Psoas muscle (tissue), 7 donors: ENCODE measurements at regions not wholly inside any gene's neighbourhood (a gene's known extent, or its start where the extent isn't known, plus 50 kb on each side); places are given as distances from the start of the nearest gene placed in this dataset.

ENCODE experiments used
- ATAC-seq, 4 donors: fragments of 200-7000 bp; cut with Tn5 transposase; one replicate each; pipeline ENCODE4 v1.9.1; 2020; ENCODE audit warnings: moderate library complexity in 3 of 4, mild to moderate bottlenecking in 2 of 4
- DNase-seq, 2 donors: peaks; one replicate each; pipeline ENCODE4 v3.0.0-alpha.2; 2020
- H3K27ac ChIP-seq: fragments of 200-600 bp; one replicate; pipeline ENCODE4 v1.8.0; 2022
- H3K27me3 ChIP-seq, 3 donors: fragments of 200-600 bp in 1 of 3; one replicate each; pipeline versions ENCODE4 v1.6.1 to v1.8.0; 2013 to 2022; ENCODE audit warnings: low read length in 2 of 3, mild to moderate bottlenecking in 2 of 3, moderate library complexity in 1 of 3; ENCODE audit not compliant: insufficient read depth in 3 of 3
- H3K36me3 ChIP-seq, 2 donors: fragments of 200-600 bp in 1 of 2; one replicate each; pipeline versions ENCODE4 v1.6.1 to v1.8.0; 2013 to 2022; ENCODE audit warnings: low read depth in 1 of 2, mild to moderate bottlenecking in 1 of 2, moderate library complexity in 1 of 2; ENCODE audit not compliant: insufficient read depth in 1 of 2
- H3K4me1 ChIP-seq: fragments of 200-600 bp; one replicate; pipeline ENCODE4 v1.8.0; 2022
- H3K4me3 ChIP-seq: fragments of 200-600 bp; one replicate; pipeline ENCODE4 v1.8.0; 2022; ENCODE audit warnings: mild to moderate bottlenecking
- H3K9me3 ChIP-seq: fragments of 200-600 bp; one replicate; pipeline ENCODE4 v1.8.0; 2022
- WGBS, 3 donors: extraction: QIAGEN DNeasy Blood & Tissue Kit; methylation state at CpG; one replicate each; pipeline versions ENCODE4 v1.1.6 to v1.1.7; 2013; 5-methylcytosine and 5-hydroxymethylcytosine counted together
- intact Hi-C, 2 donors: fragments of 100-400 bp; cut with DNase I; formaldehyde crosslinking; loops; one replicate each; pipeline versions ENCODE4 v1.11.0 to v1.14.2; 2022
- TF ChIP-seq, protein P1 (sequence below): fragments of 200-600 bp; IDR thresholded peaks from one replicate; pipeline ENCODE4 v1.8.0; 2022; ENCODE audit warnings: antibody characterized with exemption
- donor health status: healthy with polysubstance abuse.
- donor health status: DM: no; HTN: no; CAD: no; lungs with moderate emphysema.
- donor health status: Bipolar disorder and iron deficiency.
- donor health status: healthy.
- donor health status: DM: yes; HTN: yes; CAD: no.
- donor health status: DM: no; HTN: no; CAD: no.
- donor health status: DM: yes; HTN: yes; CAD: no.

- Histone ChIP-seq H3K36me3 (no peaks in the 10 kb centered on the region), H3K27me3 (no peaks in the 10 kb centered on the region), H3K27ac (no peak overlapping the region), H3K9me3 (no peaks in the 10 kb centered on the region), H3K4me3 (no peak overlapping the region), H3K4me1 (no peaks in the 10 kb centered on the region)
- TF ChIP-seq, protein P1, sequence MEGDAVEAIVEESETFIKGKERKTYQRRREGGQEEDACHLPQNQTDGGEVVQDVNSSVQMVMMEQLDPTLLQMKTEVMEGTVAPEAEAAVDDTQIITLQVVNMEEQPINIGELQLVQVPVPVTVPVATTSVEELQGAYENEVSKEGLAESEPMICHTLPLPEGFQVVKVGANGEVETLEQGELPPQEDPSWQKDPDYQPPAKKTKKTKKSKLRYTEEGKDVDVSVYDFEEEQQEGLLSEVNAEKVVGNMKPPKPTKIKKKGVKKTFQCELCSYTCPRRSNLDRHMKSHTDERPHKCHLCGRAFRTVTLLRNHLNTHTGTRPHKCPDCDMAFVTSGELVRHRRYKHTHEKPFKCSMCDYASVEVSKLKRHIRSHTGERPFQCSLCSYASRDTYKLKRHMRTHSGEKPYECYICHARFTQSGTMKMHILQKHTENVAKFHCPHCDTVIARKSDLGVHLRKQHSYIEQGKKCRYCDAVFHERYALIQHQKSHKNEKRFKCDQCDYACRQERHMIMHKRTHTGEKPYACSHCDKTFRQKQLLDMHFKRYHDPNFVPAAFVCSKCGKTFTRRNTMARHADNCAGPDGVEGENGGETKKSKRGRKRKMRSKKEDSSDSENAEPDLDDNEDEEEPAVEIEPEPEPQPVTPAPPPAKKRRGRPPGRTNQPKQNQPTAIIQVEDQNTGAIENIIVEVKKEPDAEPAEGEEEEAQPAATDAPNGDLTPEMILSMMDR, result no peak
- 90 to 96% (median 93%) methylated on average over 5 of the region's 5 CpGs for WGBS, 3 donors
- DNase-seq, result no peak
- no peak for ATAC-seq
- intact Hi-C loops, result no loop called here
These were observed 108.0 kb downstream of the DUSP10 start for GRCh38 chr1:221633841-221634409.

DNA sequence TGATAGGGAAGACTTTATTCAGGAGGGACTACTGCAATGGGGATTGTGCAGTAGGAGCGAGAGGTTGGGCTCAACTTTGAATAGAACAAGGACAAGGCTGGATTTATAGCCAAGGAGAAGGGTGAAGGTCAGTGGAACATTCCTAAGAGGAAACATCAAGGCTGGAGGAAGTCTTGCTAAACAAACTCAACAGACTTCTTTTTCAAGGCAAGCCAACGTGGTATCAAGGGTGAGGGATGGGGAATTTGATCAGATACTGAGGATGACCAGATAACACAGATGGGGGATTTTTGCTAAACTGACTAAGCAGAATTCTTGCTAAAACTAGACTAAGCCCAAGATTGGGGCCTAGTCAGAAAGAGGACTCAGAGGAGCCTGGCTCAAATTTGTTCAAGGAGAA, 107.3 kb downstream of the DUSP10 start:
- Histone ChIP-seq H3K4me1 (no peaks in the 10 kb centered on the region), H3K4me3 (no peak overlapping the region), H3K36me3 (no peaks in the 10 kb centered on the region), H3K9me3 (no peaks in the 10 kb centered on the region), H3K27me3 (no peaks in the 10 kb centered on the region), H3K27ac (no peak overlapping the region)
- TF ChIP-seq, protein P1, result no peak
- 73 to 81% (median 74%) methylated on average over 2 of the region's 2 CpGs for WGBS, 3 donors
- DNase-seq, result no peak
- ATAC-seq, result no peak
- intact Hi-C loops, result no loop called here

DNA sequence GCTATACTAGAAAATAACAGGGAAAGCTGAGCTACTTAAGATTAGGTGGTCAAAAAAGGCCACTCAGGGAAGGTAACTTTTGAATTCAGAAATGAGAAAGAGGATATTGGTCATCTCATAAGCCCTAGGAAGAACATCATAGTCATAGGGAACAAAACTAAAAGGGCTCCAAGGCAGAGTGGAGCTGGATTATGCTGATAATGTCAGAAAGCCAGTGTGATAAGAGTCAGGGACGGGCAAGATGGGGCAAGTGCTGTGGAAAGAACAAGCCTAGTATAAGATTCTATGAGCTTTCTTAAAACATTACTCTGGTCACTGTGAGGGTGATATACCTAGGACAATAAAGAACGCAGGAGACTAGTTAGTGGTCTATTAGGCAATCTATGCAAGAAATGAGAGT, 106.6 kb downstream of the DUSP10 start:
- Histone ChIP-seq H3K27ac (no peak overlapping the region), H3K4me3 (no peak overlapping the region), H3K36me3 (no peaks in the 10 kb centered on the region), H3K4me1 (no peaks in the 10 kb centered on the region), H3K9me3 (no peaks in the 10 kb centered on the region), H3K27me3 (no peaks in the 10 kb centered on the region)
- DNase-seq (no peak), ATAC-seq (no peak)
- WGBS, 3 donors, result 96 to 98% (median 98%) methylated on average over 2 of the region's 2 CpGs
- TF ChIP-seq, protein P1, result no peak
- intact Hi-C loops, result no loop called here

DNA sequence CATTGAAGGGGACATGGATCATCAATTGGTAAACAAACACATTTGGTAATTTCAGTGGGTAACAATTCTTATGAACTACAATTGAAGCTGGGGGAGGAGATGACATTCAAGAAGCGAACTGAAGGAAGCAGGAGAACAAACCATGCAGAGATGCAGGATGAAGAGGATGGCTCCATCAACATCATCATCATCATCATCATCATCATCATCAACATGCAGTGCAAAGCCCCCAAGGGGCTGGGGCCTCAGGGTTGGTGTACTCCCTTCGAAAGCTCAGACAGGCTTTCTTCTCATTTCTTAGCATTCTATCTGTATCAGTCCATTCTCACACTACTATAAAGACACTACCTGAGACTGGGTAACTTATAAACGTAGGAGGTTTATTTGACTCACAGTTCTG, 105.8 kb downstream of the DUSP10 start:
- Histone ChIP-seq H3K36me3 (no peaks in the 10 kb centered on the region), H3K4me3 (no peak overlapping the region), H3K27ac (no peak overlapping the region), H3K27me3 (no peaks in the 10 kb centered on the region), H3K9me3 (no peaks in the 10 kb centered on the region), H3K4me1 (no peaks in the 10 kb centered on the region)
- TF ChIP-seq, protein P1, result no peak
- DNase-seq, result no peak
- ATAC-seq, result no peak
- intact Hi-C loops, result no loop called here
- WGBS, 3 donors, result 64 to 94% (median 83%) methylated on average over 3 of the region's 3 CpGs

DNA sequence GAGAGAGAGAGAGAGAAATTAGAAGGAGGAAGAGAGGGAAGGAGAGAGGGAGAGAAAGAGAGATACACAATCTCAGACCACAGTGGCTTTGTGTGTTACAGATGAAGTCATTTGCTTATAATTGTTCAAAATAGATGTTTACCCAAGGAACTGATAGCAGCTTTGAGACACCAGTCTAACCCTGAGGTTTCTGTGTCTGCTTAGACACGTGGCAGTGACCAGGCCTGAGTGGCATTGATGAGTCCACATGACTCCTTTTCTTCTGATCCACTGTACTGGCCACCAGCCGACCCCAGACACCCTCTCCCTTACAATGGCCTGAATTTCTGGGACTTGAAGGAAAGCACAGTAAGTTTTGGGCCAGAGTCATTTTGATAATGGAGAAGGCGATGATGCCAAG, 104.9 kb downstream of the DUSP10 start:
- TF ChIP-seq, protein P1, result no peak
- DNase-seq, result no peak
- H3K36me3 ChIP-seq, result no peaks in the 10 kb centered on the region
- intact Hi-C loops, result no loop called here
- H3K4me3 ChIP-seq, result no peak overlapping the region
- WGBS, 3 donors, result 81 to 88% (median 82%) methylated on average over 3 of the region's 3 CpGs
- ATAC-seq, result no peak
- H3K4me1 ChIP-seq, result no peaks in the 10 kb centered on the region
- H3K27ac ChIP-seq, result no peak overlapping the region
- no peaks in the 10 kb centered on the region for H3K9me3 ChIP-seq
- no peaks in the 10 kb centered on the region for H3K27me3 ChIP-seq
